SK-N-SH (cell line): ENCODE measurements at regions not wholly inside any gene's neighbourhood (a gene's known extent, or its start where the extent isn't known, plus 50 kb on each side); places are given as distances from the start of the nearest gene placed in this dataset.

Source experiments
- CTCF ChIP-seq: fragments of 200-600 bp; sonication (generic); IDR thresholded peaks from 2 replicates; pipeline ENCODE4 v1.6.1; 2017; ENCODE audit warnings: antibody characterized with exemption, mild to moderate bottlenecking, moderate library complexity
- MAX ChIP-seq: IDR thresholded peaks from 2 replicates; pipeline ENCODE4 v1.4.0; 2012; ENCODE audit warnings: low read depth
- MXI1 ChIP-seq: IDR thresholded peaks from 2 replicates; pipeline ENCODE4 v1.6.1; 2012; ENCODE audit warnings: mild to moderate bottlenecking, low read depth, low read length, improper control_type of control experiment
- NRF1 ChIP-seq: IDR thresholded peaks from 2 replicates; pipeline ENCODE4 v1.6.1; 2012; ENCODE audit warnings: low read depth, mild to moderate bottlenecking, low read length
- POLR2AphosphoS5 ChIP-seq: IDR thresholded peaks from 2 replicates; pipeline ENCODE4 v1.6.1; 2012; ENCODE audit warnings: low read depth, low read length
- REST ChIP-seq: IDR thresholded peaks from 2 replicates; pipeline ENCODE4 v1.6.1; 2012; ENCODE audit warnings: mild to moderate bottlenecking, low read depth, low read length, moderate library complexity
- TEAD4 ChIP-seq: IDR thresholded peaks from 2 replicates; pipeline ENCODE4 v1.4.0; 2012; ENCODE audit warnings: mild to moderate bottlenecking, borderline replicate concordance; ENCODE audit not compliant: insufficient read depth
- USF2 ChIP-seq: fragments of 150-350 bp; IDR thresholded peaks from 2 replicates; pipeline ENCODE4 v1.6.1; 2017; ENCODE audit warnings: antibody characterized with exemption, low read length, low read depth, borderline replicate concordance

GRCh38 chr9:27963836-27964235, 390.6 kb upstream of the C9orf72 start:
- TF ChIP-seq CTCF = no peak
- no peak for TF ChIP-seq REST
- TF ChIP-seq POLR2AphosphoS5 = no peak
- no peak for TF ChIP-seq NRF1
- no peak for TF ChIP-seq MXI1
- no peak for TF ChIP-seq MAX
- TF ChIP-seq USF2 = no peak
- no peak for TF ChIP-seq TEAD4
